Suprapubic skin (tissue), 4 donors: ENCODE measurements at regions not wholly inside any gene's neighbourhood (a gene's known extent, or its start where the extent isn't known, plus 50 kb on each side); places are given as distances from the start of the nearest gene placed in this dataset.

Experiments used
- DNase-seq, 2 donors: peaks; one replicate each; pipeline ENCODE4 v3.0.0-alpha.2; 2019; ENCODE audit warnings: low spot score in 2 of 2
- H3K27ac ChIP-seq: fragments of 200-600 bp; sonication (generic); one replicate; pipeline ENCODE4 v1.5.1; 2019
- H3K27me3 ChIP-seq: fragments of 200-600 bp; sonication (generic); one replicate; pipeline ENCODE4 v1.5.1; 2019
- H3K36me3 ChIP-seq: fragments of 200-600 bp; sonication (generic); one replicate; pipeline ENCODE4 v1.5.1; 2019
- H3K4me1 ChIP-seq: fragments of 200-600 bp; sonication (generic); one replicate; pipeline ENCODE4 v1.5.1; 2019
- H3K4me3 ChIP-seq: fragments of 200-600 bp; sonication (generic); one replicate; pipeline ENCODE4 v1.5.1; 2019; ENCODE audit warnings: mild to moderate bottlenecking
- H3K9me3 ChIP-seq: fragments of 200-600 bp; sonication (generic); one replicate; pipeline ENCODE4 v1.5.1; 2019
- CTCF ChIP-seq, 2 donors: fragments of 200-600 bp in 1 of 2; fragments of 450-650 bp in 1 of 2; sonication (generic) in 1 of 2; IDR thresholded peaks; one replicate each; pipeline ENCODE4 v1.5.1; 2016 to 2019; ENCODE audit warnings: antibody characterized with exemption in 2 of 2, mild to moderate bottlenecking in 1 of 2, moderate library complexity in 1 of 2
- EP300 ChIP-seq: sonication (generic); formaldehyde crosslinking; IDR thresholded peaks from one replicate; pipeline ENCODE4 v1.6.1; 2017; ENCODE audit warnings: antibody characterized with exemption
- POLR2A ChIP-seq, 2 donors: fragments of 450-650 bp; IDR thresholded peaks; one replicate each; pipeline ENCODE4 v1.6.1; 2017; ENCODE audit warnings: antibody characterized with exemption in 2 of 2, mild to moderate bottlenecking in 2 of 2, moderate library complexity in 2 of 2
- POLR2AphosphoS5 ChIP-seq, 3 donors: sonication (generic); formaldehyde crosslinking; IDR thresholded peaks; one replicate each; pipeline ENCODE4 v1.6.1; 2017; ENCODE audit warnings: antibody characterized with exemption in 3 of 3
- WGBS: methylation state at CpG from one replicate; pipeline ENCODE4 v1.1.5; 2018; 5-methylcytosine and 5-hydroxymethylcytosine counted together

- Histone ChIP-seq H3K36me3 (no peaks in the 10 kb centered on the region), H3K9me3 (no peaks in the 10 kb centered on the region), H3K27me3 (no peaks in the 10 kb centered on the region), H3K27ac (no peak overlapping the region), H3K4me3 (no peak overlapping the region), H3K4me1 (no peaks in the 10 kb centered on the region)
- no peak for DNase-seq
- TF ChIP-seq POLR2AphosphoS5 (IDR thresholded peaks at IDR 0.05) (no peak), EP300 (no peak), CTCF (IDR thresholded peaks at IDR 0.05) (no peak), POLR2A (IDR thresholded peaks at IDR 0.05) (no peak)
- 42% methylated on average over 1 of the region's 1 CpG for WGBS
These were observed 162.1 kb upstream of the OGFRL1 start for GRCh38 chr6:71126506-71126905.

GRCh38 chr6:71127374-71127773 lies 161.2 kb upstream of the OGFRL1 start:
- Histone ChIP-seq H3K9me3 (no peaks in the 10 kb centered on the region), H3K36me3 (no peaks in the 10 kb centered on the region), H3K4me3 (no peak overlapping the region), H3K27me3 (no peaks in the 10 kb centered on the region), H3K27ac (no peak overlapping the region), H3K4me1 (no peaks in the 10 kb centered on the region)
- 93% methylated on average over 3 of the region's 3 CpGs for WGBS
- no peak for DNase-seq
- TF ChIP-seq EP300 (no peak), POLR2AphosphoS5 (IDR thresholded peaks at IDR 0.05) (no peak), CTCF (IDR thresholded peaks at IDR 0.05) (no peak), POLR2A (IDR thresholded peaks at IDR 0.05) (no peak)

GRCh38 chr6:71130277-71130676 lies 158.3 kb upstream of the OGFRL1 start:
- no peaks in the 10 kb centered on the region for H3K27me3 ChIP-seq
- no peak for TF ChIP-seq POLR2A (IDR thresholded peaks at IDR 0.05)
- TF ChIP-seq POLR2AphosphoS5 (IDR thresholded peaks at IDR 0.05): no peak
- TF ChIP-seq CTCF (IDR thresholded peaks at IDR 0.05): no peak
- no peak for TF ChIP-seq EP300
- H3K27ac ChIP-seq: no peak overlapping the region
- WGBS: 79% methylated on average over 1 of the region's 1 CpG
- no peaks in the 10 kb centered on the region for H3K9me3 ChIP-seq
- DNase-seq: no peak
- no peaks in the 10 kb centered on the region for H3K36me3 ChIP-seq
- no peaks in the 10 kb centered on the region for H3K4me1 ChIP-seq
- H3K4me3 ChIP-seq: no peak overlapping the region

- Histone ChIP-seq H3K4me3 (no peak overlapping the region), H3K36me3 (no peaks in the 10 kb centered on the region), H3K27me3 (no peaks in the 10 kb centered on the region), H3K9me3 (no peaks in the 10 kb centered on the region), H3K4me1 (no peaks in the 10 kb centered on the region), H3K27ac (no peak overlapping the region)
- no peak for TF ChIP-seq POLR2AphosphoS5 (IDR thresholded peaks at IDR 0.05)
- TF ChIP-seq CTCF (IDR thresholded peaks at IDR 0.05): no peak
- TF ChIP-seq EP300: no peak
- TF ChIP-seq POLR2A (IDR thresholded peaks at IDR 0.05): no peak
- no peak for DNase-seq
- 77% methylated on average over 6 of the region's 6 CpGs for WGBS
These were observed 153.5 kb upstream of the OGFRL1 start for GRCh38 chr6:71134929-71135642.

GRCh38 chr6:71137973-71138372 lies 150.6 kb upstream of the OGFRL1 start:
- TF ChIP-seq POLR2AphosphoS5 (IDR thresholded peaks at IDR 0.05): no peak
- TF ChIP-seq EP300: no peak
- TF ChIP-seq POLR2A (IDR thresholded peaks at IDR 0.05): no peak
- TF ChIP-seq CTCF (IDR thresholded peaks at IDR 0.05): no peak
- Histone ChIP-seq H3K27me3 (no peaks in the 10 kb centered on the region), H3K4me3 (no peak overlapping the region), H3K9me3 (no peaks in the 10 kb centered on the region), H3K36me3 (no peaks in the 10 kb centered on the region), H3K27ac (no peak overlapping the region), H3K4me1 (no peaks in the 10 kb centered on the region)
- DNase-seq: no peak
- WGBS: 38% methylated on average over 1 of the region's 1 CpG
